HG02981 (cell line): ENCODE measurements at regions not wholly inside any gene's neighbourhood (a gene's known extent, or its start where the extent isn't known, plus 50 kb on each side); places are given as distances from the start of the nearest gene placed in this dataset.
"Not testable (repeated sequence)": the region's sequence is repeated elsewhere in the genome, so short reads cannot be mapped to it uniquely, and the experiment has no call there.

Experiments used
- ATAC-seq: cut with Tn5 transposase; IDR thresholded peaks from one replicate; pipeline ENCODE4 v1.9.1; 2021; ENCODE audit warnings: mild to moderate bottlenecking, moderate library complexity; ENCODE audit not compliant: unreplicated experiment

DNA sequence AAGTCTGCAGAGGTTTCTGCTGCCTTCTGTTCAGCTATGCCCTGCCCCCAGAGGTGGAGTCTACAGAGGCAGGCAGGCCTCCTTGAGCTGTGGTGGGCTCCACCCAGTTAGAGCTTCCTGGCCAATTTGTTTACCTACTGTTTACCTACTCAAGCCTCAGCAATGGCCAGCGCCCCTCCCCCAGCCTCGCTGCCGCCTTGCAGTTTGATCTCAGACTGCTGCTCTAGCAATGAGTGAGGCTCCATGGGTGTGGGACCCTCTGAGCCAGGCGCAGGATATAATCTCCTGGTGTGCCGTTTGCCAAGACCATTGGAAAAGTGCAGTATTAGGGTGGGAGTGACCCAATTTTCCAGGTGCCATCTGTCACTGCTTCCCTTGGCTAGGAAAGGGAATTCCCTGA, 1024.9 kb downstream of the PRIM2 start:
- ATAC-seq: not testable (repeated sequence)

DNA sequence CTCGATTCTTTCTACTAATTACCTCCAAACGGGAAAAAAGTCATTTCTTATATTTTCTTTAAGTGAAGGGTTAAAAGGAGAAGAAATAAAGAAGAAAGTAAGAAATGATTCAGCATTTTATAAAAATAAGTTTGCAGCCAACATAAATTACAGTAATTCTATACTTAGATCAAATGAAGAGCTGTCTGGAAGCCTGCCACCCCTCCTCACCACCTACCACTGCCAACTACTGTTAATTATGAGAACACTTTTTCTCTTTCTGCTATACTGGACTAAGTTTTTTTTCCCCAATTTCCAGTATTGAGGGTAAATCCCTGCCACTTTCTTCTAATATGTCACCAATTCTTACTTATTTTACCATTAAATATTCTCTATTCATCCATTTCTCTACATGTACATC, 1030.1 kb downstream of the PRIM2 start:
- not testable (repeated sequence) for ATAC-seq

DNA sequence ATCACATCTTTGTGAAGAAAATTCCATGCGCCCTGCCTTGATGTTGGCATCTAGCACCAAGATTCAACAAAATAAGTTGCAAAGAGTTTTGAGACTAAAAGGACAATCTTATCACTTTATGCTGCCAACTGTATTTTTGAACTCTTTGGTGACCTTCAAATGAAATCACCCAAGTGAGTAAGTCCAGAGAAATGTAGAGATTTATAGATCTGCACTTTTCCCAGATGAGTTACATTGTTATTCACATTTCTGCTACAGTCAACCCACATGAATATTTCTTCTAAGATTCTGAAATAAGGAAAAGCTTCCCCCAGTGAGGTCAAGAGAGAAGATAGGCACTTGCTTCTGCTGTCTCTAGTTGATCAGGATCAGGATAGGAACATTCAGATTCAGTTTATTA, 1034.2 kb downstream of the PRIM2 start:
- not testable (repeated sequence) for ATAC-seq

DNA sequence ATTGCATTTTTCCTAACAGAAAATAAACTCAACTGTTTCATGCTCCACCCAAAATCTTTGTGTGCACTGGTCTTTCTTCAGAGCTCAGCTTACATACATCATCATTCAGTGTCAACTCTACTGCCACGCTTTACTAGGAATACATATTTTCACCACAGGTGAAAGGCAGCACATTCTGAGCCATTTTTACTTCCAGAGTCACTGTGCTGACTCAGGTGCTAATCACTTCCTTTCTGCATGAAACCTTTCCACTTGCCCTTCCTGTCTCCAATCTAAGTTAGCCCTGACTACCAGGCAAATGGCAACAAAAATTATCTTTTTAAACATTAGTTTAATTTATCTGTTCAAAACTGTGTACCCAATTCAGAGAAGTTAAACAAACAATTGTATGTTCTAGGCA, 1041.0 kb downstream of the PRIM2 start:
- not testable (repeated sequence) for ATAC-seq

DNA sequence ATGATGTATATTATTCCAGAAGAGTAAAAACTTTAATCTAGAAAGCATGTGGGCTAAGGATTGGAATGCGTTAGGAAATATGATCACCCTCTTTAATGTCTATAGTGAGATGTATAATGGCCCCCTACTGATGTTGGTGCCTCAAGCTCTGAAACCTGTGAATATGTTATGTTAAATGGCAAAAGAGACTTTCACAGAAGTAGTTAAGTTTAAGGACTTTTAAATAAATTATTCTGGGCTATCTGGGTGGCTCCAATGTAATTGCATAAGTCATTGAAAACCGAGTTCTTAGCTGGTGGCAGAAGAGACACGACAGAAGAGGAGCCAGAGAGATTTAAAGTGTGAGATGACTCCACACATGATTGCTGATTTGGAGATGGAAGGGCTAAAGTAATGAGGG, 1048.4 kb downstream of the PRIM2 start:
- ATAC-seq: not testable (repeated sequence)

DNA sequence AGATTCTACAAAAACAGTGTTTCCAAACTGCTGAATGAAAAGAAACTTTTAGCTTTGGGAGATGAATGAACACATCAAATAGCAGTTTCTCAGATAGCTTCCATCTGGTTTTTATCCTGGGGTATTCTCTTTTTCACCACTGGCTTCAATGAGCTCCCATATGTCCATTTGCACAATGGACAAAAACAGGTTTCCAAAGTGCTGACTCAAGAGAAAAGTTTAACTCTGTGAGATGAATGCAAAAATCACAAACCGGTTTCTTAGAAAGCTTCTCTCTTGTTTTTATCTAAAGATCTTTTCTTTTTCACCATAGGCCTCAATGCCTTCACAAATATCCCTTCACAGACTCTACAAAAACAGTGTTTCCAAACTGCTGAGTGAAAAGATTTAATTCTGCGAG, 1089.2 kb downstream of the PRIM2 start:
- ATAC-seq: not testable (repeated sequence)

DNA sequence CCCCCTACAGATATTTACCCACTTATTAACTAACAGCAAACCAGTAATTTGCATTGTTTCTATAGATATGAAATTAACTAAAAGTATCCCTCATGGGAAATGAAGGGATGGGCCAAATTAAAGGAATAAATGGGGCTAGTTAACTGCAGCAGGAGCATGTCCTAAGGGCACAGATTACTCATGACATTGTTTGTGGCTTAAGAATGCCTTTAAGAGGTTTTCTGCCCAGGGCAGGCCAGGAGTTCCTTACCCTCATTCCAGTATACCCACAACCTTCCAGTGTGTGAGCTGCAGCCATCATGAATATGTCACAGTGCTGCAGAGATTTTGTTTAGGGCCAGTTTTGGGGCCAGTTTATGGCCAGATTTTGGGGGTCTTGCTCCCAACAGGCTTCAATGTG, 1101.9 kb downstream of the PRIM2 start:
- ATAC-seq: no peak
